Heart right ventricle (tissue), 16 donors: ENCODE measurements at regions not wholly inside any gene's neighbourhood (a gene's known extent, or its start where the extent isn't known, plus 50 kb on each side); places are given as distances from the start of the nearest gene placed in this dataset.
A peak's percentile ranks its signal among the peaks of the same experiment; 100 is the strongest.

Experiments used
- ATAC-seq, 8 donors: fragments of 200-7000 bp; cut with Tn5 transposase; one replicate each; pipeline ENCODE4 v1.9.1; 2020; ENCODE audit warnings: mild to moderate bottlenecking in 8 of 8, moderate library complexity in 8 of 8, moderate number of reproducible peaks in 1 of 8
- DNase-seq, 2 donors: peaks; one replicate each; pipeline ENCODE4 v3.0.0-alpha.2; 2020
- H3K27ac ChIP-seq, 10 donors: fragments of 200-600 bp; sonication (generic) in 2 of 10; one replicate each; pipeline versions ENCODE4 v1.5.0 to v1.8.0; 2020 to 2022; ENCODE audit warnings: mild to moderate bottlenecking in 3 of 10
- H3K27me3 ChIP-seq, 7 donors: fragments of 200-600 bp; one replicate each; pipeline ENCODE4 v1.8.0; 2021 to 2022; ENCODE audit warnings: mild to moderate bottlenecking in 2 of 7
- H3K36me3 ChIP-seq, 9 donors: fragments of 200-600 bp; sonication (generic) in 1 of 9; one replicate each; pipeline versions ENCODE4 v1.5.0 to v1.8.0; 2020 to 2022; ENCODE audit warnings: mild to moderate bottlenecking in 2 of 9
- H3K4me1 ChIP-seq, 9 donors: fragments of 200-600 bp; sonication (generic) in 1 of 9; one replicate each; pipeline versions ENCODE4 v1.5.0 to v1.8.0; 2020 to 2022; ENCODE audit warnings: mild to moderate bottlenecking in 4 of 9
- H3K4me3 ChIP-seq, 10 donors: fragments of 200-600 bp; sonication (generic) in 2 of 10; one replicate each; pipeline versions ENCODE4 v1.5.0 to v1.8.0; 2020 to 2022; ENCODE audit warnings: mild to moderate bottlenecking in 7 of 10, moderate library complexity in 2 of 10
- H3K9me3 ChIP-seq, 11 donors: fragments of 200-600 bp in 10 of 11; sonication (generic) in 2 of 11; one replicate each; pipeline versions ENCODE4 v1.5.0 to v1.8.0; 2013 to 2022; ENCODE audit warnings: mild to moderate bottlenecking in 2 of 11, control low read depth in 1 of 11, moderate library complexity in 1 of 11
- WGBS, 2 donors: extraction: QIAGEN DNeasy Blood & Tissue Kit; methylation state at CpG; one replicate each; pipeline ENCODE4 v1.1.7; 2013; ENCODE audit warnings: inconsistent platforms in 1 of 2; 5-methylcytosine and 5-hydroxymethylcytosine counted together
- intact Hi-C, 10 donors: fragments of 100-400 bp; cut with DNase I; formaldehyde crosslinking; loops; one replicate each; pipeline versions ENCODE4 v1.11.1 to v1.14.2; 2022
- TF ChIP-seq, protein P1 (sequence below), 9 donors: fragments of 200-600 bp; sonication (generic) in 2 of 9; IDR thresholded peaks; one replicate each; pipeline versions ENCODE4 v1.5.0 to v1.8.0; 2021 to 2022; ENCODE audit warnings: antibody characterized with exemption in 9 of 9, mild to moderate bottlenecking in 5 of 9, moderate library complexity in 1 of 9
- donor health status: Arrhythmogenic right ventricular cardiomyopathy.
- donor health status: ischemic (EF 13 %, LVEDD 7.1; RV severe dilation, severe dysfunction).
- donor health status: healthy with polysubstance abuse.
- donor health status: DM: no; HTN: yes; CAD: no.
- donor health status: DM: no; HTN: no; CAD: no.
- donor health status: ischemic (EF 25% LVEDD 6.9; RV normal size, moderate dysfunction).
- donor health status: ischemic (EF 25% LVEDD 5.7; RV mildly dilated, moderate dysfunction).
- donor health status: healthy.
- donor health status: DM: yes; HTN: yes; CAD: no.
- donor health status: Ischemic cardiomyopathy.
- donor health status: ischemic (EF 35%, LVEDD 5.7; RV mildly dilated, moderate dysfunction).
- donor health status: nonischemic (EF 11% LVEDD 7.7; RV severe dilation, severe dysfunction).
- donor health status: DM: yes; HTN: yes; CAD: no.
- donor health status: PGD.
- donor health status: ischemic (EF 29% LVEDD 5.4; RV normal size, mild dysfunction).
- donor health status: nonischemic (EF 23%, LVEDD 6.1; RV moderate dilation, normal function).

DNA sequence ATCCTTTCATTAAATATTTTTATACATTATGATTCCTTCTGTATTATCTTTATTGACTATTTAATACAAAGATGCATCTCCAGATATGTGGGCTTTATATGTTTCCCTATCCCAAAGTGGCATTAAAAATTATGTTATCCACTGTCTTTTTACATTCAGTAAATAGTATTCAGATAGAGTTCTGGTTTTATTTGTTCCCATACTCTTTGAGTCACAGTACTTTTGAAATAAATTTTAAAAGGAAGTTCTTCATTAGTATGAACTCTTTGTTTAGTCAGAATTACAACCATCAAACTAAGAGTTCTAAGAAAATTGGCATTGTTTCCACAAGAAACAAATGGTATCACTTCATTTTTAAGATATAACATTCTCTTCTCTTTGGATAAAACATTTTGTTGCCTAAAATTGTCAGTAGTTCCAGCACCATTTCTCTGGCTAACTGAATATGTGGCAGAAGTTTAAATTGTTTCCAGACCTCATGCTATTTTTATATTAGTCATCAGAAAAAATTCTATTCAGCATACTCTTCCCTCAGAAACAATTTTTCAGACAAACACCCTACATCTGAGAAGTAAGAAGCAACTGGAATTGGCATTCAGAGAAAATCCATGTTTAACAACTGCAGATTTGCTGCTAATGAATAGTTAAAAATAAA, 88.5 kb upstream of the COL5A2 start:
- ATAC-seq, result peak in 1 of 8 donors; percentile 28
- Histone ChIP-seq H3K9me3 (peaks cover 0 to 14% (median 0%) of the 10 kb centered on the region in 11 donors), H3K4me1 (no peaks in the 10 kb centered on the region), H3K27me3 (no peaks in the 10 kb centered on the region), H3K27ac (peak overlapping the region in 2 of 10 donors; percentile 0 to 58), H3K36me3 (no peaks in the 10 kb centered on the region), H3K4me3 (no peak overlapping the region)
- no peak for DNase-seq
- TF ChIP-seq, protein P1, sequence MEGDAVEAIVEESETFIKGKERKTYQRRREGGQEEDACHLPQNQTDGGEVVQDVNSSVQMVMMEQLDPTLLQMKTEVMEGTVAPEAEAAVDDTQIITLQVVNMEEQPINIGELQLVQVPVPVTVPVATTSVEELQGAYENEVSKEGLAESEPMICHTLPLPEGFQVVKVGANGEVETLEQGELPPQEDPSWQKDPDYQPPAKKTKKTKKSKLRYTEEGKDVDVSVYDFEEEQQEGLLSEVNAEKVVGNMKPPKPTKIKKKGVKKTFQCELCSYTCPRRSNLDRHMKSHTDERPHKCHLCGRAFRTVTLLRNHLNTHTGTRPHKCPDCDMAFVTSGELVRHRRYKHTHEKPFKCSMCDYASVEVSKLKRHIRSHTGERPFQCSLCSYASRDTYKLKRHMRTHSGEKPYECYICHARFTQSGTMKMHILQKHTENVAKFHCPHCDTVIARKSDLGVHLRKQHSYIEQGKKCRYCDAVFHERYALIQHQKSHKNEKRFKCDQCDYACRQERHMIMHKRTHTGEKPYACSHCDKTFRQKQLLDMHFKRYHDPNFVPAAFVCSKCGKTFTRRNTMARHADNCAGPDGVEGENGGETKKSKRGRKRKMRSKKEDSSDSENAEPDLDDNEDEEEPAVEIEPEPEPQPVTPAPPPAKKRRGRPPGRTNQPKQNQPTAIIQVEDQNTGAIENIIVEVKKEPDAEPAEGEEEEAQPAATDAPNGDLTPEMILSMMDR (IDR thresholded peaks at IDR 0.05), result no peak
- intact Hi-C loops, result no loop called here

DNA sequence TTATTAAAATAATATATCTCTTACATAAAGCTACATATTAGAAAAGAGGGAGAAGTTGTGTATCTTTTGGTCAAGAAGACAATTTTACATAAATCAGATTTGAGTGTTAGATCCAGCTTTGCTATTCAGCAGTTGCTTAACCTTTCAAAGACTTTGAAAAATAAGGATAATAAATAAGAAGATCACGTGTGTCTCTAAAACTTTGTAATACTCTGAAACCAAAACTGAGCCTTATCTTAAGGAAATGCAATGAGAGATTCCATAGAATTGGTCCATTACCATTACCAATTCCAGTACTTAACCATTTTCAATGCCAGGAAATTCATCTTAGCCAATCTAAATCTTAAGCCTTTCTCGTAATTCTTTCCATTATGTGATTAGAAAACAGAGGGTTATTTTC, 89.2 kb upstream of the COL5A2 start:
- Histone ChIP-seq H3K4me3 (no peak overlapping the region), H3K9me3 (peaks cover 0 to 14% (median 0%) of the 10 kb centered on the region in 11 donors), H3K4me1 (no peaks in the 10 kb centered on the region), H3K36me3 (no peaks in the 10 kb centered on the region), H3K27ac (peak overlapping the region in 1 of 10 donors; percentile 58), H3K27me3 (no peaks in the 10 kb centered on the region)
- DNase-seq (no peak), ATAC-seq (no peak)
- TF ChIP-seq, protein P1 (IDR thresholded peaks at IDR 0.05), result no peak
- WGBS, 2 donors, result 83 to 91% methylated on average over 2 of the region's 2 CpGs
- intact Hi-C loops, result no loop called here

DNA sequence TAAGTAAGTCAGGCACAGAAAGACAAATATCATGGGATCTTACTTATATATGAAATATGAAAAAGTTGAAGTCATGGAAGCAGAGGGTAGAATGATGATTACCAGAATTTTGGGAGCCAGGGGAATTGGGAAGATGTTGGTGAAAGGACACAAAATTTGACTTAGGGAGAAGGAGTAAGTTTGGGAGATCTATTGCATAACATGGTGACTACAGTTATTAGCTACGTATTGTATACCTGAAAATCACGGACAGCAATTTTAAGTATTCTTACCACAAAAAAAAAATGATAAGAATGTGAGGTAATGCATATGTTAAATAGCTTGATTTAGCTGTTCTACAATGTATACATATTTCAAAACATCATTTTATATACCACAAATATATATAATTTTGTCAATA, 94.2 kb upstream of the COL5A2 start:
- Histone ChIP-seq H3K27ac (no peak overlapping the region), H3K36me3 (no peaks in the 10 kb centered on the region), H3K4me3 (no peak overlapping the region), H3K9me3 (no peaks in the 10 kb centered on the region), H3K27me3 (no peaks in the 10 kb centered on the region), H3K4me1 (no peaks in the 10 kb centered on the region)
- 48 to 82% methylated on average over 2 of the region's 2 CpGs for WGBS, 2 donors
- intact Hi-C loops, result no loop called here
- TF ChIP-seq, protein P1 (IDR thresholded peaks at IDR 0.05), result no peak
- no peak for DNase-seq
- no peak for ATAC-seq

DNA sequence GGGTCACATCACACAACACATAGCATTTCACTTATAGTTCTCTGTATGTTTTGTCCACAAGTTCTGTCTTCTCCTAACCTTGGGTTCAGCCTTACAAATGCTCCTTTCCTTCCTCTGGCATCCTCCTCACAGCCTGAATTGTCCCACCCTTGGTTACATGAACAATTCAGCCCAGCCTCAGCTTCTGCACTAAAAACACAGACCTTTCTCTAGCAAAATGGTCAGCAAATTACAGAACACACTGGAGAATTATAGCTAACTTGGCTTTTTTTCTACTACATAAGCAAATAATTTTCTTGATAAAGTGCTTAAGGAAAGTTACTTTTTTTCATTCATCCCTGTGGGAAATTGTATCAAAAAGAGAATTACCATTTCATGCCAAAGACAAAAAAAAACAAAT, 94.8 kb upstream of the COL5A2 start:
- ATAC-seq, result no peak
- intact Hi-C loops, result no loop called here

More for the DNA sequence above, 94.8 kb upstream of the COL5A2 start:
- DNase-seq, result no peak
- Histone ChIP-seq H3K27ac (no peak overlapping the region), H3K9me3 (no peaks in the 10 kb centered on the region), H3K4me1 (no peaks in the 10 kb centered on the region), H3K4me3 (no peak overlapping the region), H3K36me3 (no peaks in the 10 kb centered on the region), H3K27me3 (no peaks in the 10 kb centered on the region)
- TF ChIP-seq, protein P1 (IDR thresholded peaks at IDR 0.05), result no peak
